Loucy (cell line): ENCODE measurements at regions not wholly inside any gene's neighbourhood (a gene's known extent, or its start where the extent isn't known, plus 50 kb on each side); places are given as distances from the start of the nearest gene placed in this dataset.

Experiments
- H2AFZ ChIP-seq: fragments of 200-600 bp; sonication (generic); 2 replicates; pipeline ENCODE4 v1.6.0; 2016; ENCODE audit warnings: antibody characterized with exemption, mild to moderate bottlenecking, low read length, moderate library complexity
- H3F3A ChIP-seq: fragments of 200-600 bp; 2 replicates; pipeline ENCODE4 v1.6.0; 2016; ENCODE audit warnings: antibody characterized with exemption, low read depth, mild to moderate bottlenecking
- H3K27me3 ChIP-seq: fragments of 200-600 bp; sonication (generic); 2 replicates; pipeline ENCODE4 v1.6.1; 2014; ENCODE audit warnings: low read length, mild to moderate bottlenecking; ENCODE audit not compliant: insufficient read depth, poor library complexity, severe bottlenecking
- H3K36me3 ChIP-seq: fragments of 200-600 bp; sonication (generic); 2 replicates; pipeline ENCODE4 v1.6.1; 2016; ENCODE audit warnings: low read length; ENCODE audit not compliant: insufficient read depth
- H3K4me1 ChIP-seq: fragments of 200-600 bp; sonication (generic); 2 replicates; pipeline ENCODE4 v1.5.1; 2014; ENCODE audit warnings: low read length, mild to moderate bottlenecking; ENCODE audit not compliant: insufficient read depth, poor library complexity, severe bottlenecking
- H3K4me2 ChIP-seq: fragments of 200-600 bp; sonication (generic); 2 replicates; pipeline ENCODE4 v1.6.0; 2014; ENCODE audit warnings: antibody characterized with exemption, low read length, low read depth, mild to moderate bottlenecking; ENCODE audit not compliant: poor library complexity, severe bottlenecking
- H3K4me3 ChIP-seq: fragments of 200-600 bp; sonication (generic); 2 replicates; pipeline ENCODE4 v1.5.1; 2014; ENCODE audit warnings: low read length, mild to moderate bottlenecking, mixed read lengths; ENCODE audit not compliant: poor library complexity, severe bottlenecking
- H3K79me2 ChIP-seq: fragments of 200-600 bp; sonication (generic); 2 replicates; pipeline ENCODE4 v1.6.1; 2014; ENCODE audit warnings: low read length; ENCODE audit not compliant: insufficient read depth
- H3K9ac ChIP-seq: fragments of 200-600 bp; sonication (generic); 2 replicates; pipeline ENCODE4 v1.6.0; 2014; ENCODE audit warnings: mild to moderate bottlenecking, low read depth, low read length, moderate library complexity; ENCODE audit not compliant: poor library complexity, severe bottlenecking
- H3K9me2 ChIP-seq: fragments of 200-600 bp; sonication (generic); replicated peaks from 2 replicates; pipeline ENCODE4 v1.6.1; 2016; ENCODE audit warnings: low read depth, low read length, mixed read lengths
- H3K9me3 ChIP-seq: fragments of 200-600 bp; sonication (generic); 2 replicates; pipeline ENCODE4 v1.6.1; 2014; ENCODE audit warnings: mild to moderate bottlenecking, antibody characterized with exemption, low read length, low read depth; ENCODE audit not compliant: insufficient read depth
- H4K20me1 ChIP-seq: fragments of 200-600 bp; sonication (generic); 2 replicates; pipeline ENCODE4 v1.6.0; 2014; ENCODE audit warnings: antibody characterized with exemption, low read length, mild to moderate bottlenecking; ENCODE audit not compliant: insufficient read depth, poor library complexity, severe bottlenecking
- CTCF ChIP-seq: fragments of 200-600 bp; sonication (generic); conservative IDR thresholded peaks from 2 replicates; pipeline ENCODE4 v1.5.1; 2014; ENCODE audit warnings: mild to moderate bottlenecking, antibody characterized with exemption, low read length
- EZH2phosphoT487 ChIP-seq: fragments of 200-600 bp; IDR thresholded peaks from 2 replicates; pipeline ENCODE4 v1.6.1; 2018; ENCODE audit warnings: antibody characterized with exemption, mild to moderate bottlenecking, moderate library complexity, borderline replicate concordance

DNA sequence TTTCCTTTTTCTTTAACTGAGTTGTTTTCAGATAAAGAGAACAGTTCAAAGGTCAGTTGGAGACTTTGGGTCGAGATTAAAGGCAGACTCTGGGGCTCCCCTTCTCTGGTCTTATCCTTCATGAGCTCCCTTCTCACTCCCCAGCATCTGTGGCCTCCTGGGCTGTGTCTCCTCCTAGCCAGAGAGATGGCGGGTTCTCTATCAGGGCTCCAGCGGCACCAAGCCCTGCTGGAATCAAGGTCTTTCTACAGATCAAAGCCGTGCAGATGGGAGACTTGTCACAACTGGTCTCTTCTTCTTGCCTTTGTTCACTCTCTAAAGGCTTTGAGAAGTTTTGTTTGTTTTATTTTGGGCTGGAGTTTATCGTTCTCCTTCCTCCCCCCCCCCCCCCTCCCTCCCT is 373.7 kb upstream of the C1orf174 start:
- TF ChIP-seq EZH2phosphoT487 (no peak), CTCF (no peak)

DNA sequence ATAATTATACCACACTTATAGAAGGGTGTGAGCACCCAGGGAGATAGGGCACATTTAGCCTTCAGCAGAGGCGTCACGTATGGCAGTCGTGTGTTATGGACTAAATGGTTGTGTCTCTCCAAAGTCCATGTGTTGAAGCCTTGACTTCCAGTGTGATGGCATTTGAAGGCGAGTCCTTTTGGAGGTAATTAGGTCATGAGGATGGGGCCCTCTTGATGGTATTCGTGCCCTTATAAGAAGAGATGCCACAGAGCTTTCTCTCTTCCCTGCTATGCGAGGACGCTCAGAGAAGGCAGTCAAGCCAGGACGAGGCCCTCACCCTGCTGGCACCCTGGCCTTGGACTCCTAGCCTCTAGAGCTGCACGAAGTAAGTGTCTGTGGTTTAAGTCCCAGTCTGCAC is 375.0 kb upstream of the C1orf174 start:
- no peaks in the 10 kb centered on the region for H3K4me1 ChIP-seq
- H3K4me2 ChIP-seq, result no peak overlapping the region
- TF ChIP-seq EZH2phosphoT487 (no peak), CTCF (no peak)
- 0 out of 2 replicates have a peak, but pooled peaks cover 6% of the 10 kb centered on the region for H3K9me3 ChIP-seq
- H3K9ac ChIP-seq, result no peak overlapping the region
- no peaks in the 10 kb centered on the region for H3K27me3 ChIP-seq
- no peaks in the 10 kb centered on the region for H3K9me2 ChIP-seq
- no peaks in the 10 kb centered on the region for H3F3A ChIP-seq
- no peak overlapping the region for H3K4me3 ChIP-seq
- H3K36me3 ChIP-seq, result no peaks in the 10 kb centered on the region
- no peaks in the 10 kb centered on the region for H4K20me1 ChIP-seq
- H2AFZ ChIP-seq, result no peak overlapping the region
- H3K79me2 ChIP-seq, result no peaks in the 10 kb centered on the region

More for the DNA sequence above, 373.7 kb upstream of the C1orf174 start:
- H3K79me2 ChIP-seq, result no peaks in the 10 kb centered on the region
- H3K9me2 ChIP-seq, result no peaks in the 10 kb centered on the region
- H3K4me2 ChIP-seq, result no peak overlapping the region
- peaks cover 3% of the 10 kb centered on the region for H3K4me1 ChIP-seq
- no peaks in the 10 kb centered on the region for H4K20me1 ChIP-seq
- no peak overlapping the region for H3K4me3 ChIP-seq
- H2AFZ ChIP-seq, result no peak overlapping the region
- H3F3A ChIP-seq, result no peaks in the 10 kb centered on the region
- no peaks in the 10 kb centered on the region for H3K27me3 ChIP-seq
- no peaks in the 10 kb centered on the region for H3K36me3 ChIP-seq
- H3K9ac ChIP-seq, result no peak overlapping the region
- 0 out of 2 replicates have a peak, but pooled peaks cover 6% of the 10 kb centered on the region for H3K9me3 ChIP-seq

DNA sequence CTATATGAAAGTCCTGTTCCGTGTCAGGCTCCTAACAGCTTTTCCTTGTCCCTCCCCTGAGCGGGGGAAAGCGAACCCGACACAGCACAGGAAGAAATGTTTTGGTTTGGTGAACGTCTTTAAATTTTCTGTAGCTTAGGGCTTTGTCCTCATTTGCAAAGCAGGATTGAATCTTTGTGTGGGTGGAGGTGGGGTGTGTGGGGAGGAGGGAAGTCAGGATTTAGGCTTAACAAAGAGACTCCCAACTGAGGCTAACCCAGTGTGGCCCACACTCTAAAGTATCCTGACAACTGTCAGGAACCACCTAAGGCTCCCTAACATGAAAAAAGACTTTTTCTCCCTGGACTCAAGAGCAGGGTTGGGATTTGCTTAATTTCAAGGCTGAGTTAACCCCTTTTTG is 376.2 kb upstream of the C1orf174 start:
- no peak overlapping the region for H3K4me3 ChIP-seq

More for the DNA sequence above, 376.2 kb upstream of the C1orf174 start:
- no peak overlapping the region for H3K9ac ChIP-seq
- H3K27me3 ChIP-seq, result no peaks in the 10 kb centered on the region
- no peaks in the 10 kb centered on the region for H3K36me3 ChIP-seq
- H3K9me3 ChIP-seq, result 0 out of 2 replicates have a peak, but pooled peaks cover 6% of the 10 kb centered on the region
- H3K4me1 ChIP-seq, result no peaks in the 10 kb centered on the region
- H3K4me2 ChIP-seq, result no peak overlapping the region
- no peaks in the 10 kb centered on the region for H3K79me2 ChIP-seq
- TF ChIP-seq EZH2phosphoT487 (no peak), CTCF (no peak)
- H3K9me2 ChIP-seq, result no peaks in the 10 kb centered on the region
- no peaks in the 10 kb centered on the region for H4K20me1 ChIP-seq
- no peaks in the 10 kb centered on the region for H3F3A ChIP-seq
- H2AFZ ChIP-seq, result no peak overlapping the region
